VCaP (cell line): ENCODE measurements at regions not wholly inside any gene's neighbourhood (a gene's known extent, or its start where the extent isn't known, plus 50 kb on each side); places are given as distances from the start of the nearest gene placed in this dataset.

Source experiments
- H3K27ac ChIP-seq: fragments of 450-650 bp; 2 replicates; pipeline ENCODE4 v1.5.1; 2017
- TF ChIP-seq, protein P1 (sequence below): fragments of 450-650 bp; conservative IDR thresholded peaks from 2 replicates; pipeline ENCODE4 v1.5.1; 2017; ENCODE audit warnings: mild to moderate bottlenecking, moderate library complexity

DNA sequence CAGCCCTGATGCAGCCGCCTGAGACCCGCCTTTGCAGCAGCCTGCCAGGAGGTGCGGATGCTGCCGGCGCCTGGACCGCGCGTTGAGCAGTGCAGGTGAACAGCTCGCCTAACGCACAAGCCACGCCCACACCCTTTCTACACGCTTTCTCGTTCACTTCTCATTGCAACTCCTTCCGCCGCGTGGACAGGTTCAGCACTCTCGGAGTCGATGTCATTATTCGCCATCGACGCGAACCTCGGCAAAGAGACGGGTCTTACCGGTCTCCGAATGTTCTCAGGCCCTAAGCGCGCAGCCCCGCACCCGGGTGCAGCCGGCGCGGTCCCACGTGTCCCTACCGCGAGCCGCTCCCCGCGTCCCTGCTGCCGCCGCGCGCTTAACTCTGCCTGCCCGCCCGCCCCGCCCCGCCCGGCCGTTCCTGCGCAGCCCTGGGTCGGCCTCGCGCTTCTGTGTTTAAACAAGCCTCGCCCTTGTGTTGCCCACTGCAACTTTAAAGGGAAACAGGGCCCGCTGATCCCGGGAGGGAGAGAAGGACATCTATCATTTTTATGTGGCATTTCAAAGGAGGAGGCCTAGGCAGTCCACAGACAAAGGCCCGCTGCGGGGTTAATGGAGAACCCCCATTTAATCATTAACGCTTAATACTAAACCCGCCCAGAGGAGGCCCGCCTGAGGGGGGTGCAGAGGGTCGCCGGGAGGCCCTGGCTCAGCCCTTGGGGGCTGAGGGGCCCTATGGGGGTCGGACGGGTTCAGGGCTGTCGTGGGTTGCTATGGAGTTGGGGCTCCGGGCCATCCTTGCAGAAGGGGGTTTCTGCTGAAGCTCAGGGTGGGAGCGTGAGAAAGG is 128.5 kb downstream of the WDR11 start:
- no peak overlapping the region for H3K27ac ChIP-seq
- TF ChIP-seq, protein P1, sequence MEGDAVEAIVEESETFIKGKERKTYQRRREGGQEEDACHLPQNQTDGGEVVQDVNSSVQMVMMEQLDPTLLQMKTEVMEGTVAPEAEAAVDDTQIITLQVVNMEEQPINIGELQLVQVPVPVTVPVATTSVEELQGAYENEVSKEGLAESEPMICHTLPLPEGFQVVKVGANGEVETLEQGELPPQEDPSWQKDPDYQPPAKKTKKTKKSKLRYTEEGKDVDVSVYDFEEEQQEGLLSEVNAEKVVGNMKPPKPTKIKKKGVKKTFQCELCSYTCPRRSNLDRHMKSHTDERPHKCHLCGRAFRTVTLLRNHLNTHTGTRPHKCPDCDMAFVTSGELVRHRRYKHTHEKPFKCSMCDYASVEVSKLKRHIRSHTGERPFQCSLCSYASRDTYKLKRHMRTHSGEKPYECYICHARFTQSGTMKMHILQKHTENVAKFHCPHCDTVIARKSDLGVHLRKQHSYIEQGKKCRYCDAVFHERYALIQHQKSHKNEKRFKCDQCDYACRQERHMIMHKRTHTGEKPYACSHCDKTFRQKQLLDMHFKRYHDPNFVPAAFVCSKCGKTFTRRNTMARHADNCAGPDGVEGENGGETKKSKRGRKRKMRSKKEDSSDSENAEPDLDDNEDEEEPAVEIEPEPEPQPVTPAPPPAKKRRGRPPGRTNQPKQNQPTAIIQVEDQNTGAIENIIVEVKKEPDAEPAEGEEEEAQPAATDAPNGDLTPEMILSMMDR: no peak

DNA sequence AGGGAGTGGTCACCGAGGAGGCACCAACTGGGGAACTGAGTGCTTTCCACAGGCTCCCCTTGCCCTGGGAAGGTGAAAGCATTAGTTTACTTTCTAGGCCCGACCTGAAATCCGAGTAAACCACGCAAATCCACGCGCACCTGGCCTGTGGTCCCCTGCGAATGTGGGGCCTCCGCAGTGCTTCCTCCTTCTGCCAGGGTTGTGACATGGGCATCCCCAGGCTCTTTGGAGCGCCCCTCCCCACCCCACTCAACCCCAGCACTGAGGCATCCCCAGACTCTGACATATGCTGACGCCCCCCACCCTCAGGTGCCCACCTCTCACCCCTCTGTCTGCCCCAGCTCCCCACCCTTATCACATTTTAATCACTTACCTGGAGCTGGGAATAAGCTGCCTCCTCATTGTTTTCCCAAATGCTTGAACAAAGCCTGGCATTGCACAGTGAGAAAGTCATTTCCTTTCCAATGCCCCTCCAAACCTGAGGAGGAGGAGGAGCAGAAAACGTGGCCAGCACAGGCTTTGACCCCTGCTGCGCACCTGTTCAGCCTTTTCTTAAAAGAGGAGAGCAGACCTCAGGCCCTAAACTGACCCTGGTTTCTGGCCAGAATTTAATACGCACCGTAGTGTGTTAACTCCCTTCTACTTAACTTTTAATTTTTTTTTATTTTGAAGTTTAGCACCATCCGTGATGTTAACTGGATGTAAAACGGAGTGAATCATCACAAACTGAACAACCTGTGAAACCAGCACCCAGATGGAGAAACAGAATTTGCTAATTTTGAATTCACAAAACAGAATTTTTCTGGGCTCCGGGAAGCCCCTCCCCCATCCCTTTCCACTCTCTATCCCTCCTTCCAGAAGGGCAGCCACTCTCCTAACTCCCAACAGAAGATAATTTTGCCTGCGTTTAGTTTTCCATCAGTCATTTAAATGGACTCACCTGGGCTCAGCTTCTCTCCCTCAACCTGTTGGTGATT is 129.4 kb downstream of the WDR11 start:
- no peak overlapping the region for H3K27ac ChIP-seq
- TF ChIP-seq, protein P1: no peak

DNA sequence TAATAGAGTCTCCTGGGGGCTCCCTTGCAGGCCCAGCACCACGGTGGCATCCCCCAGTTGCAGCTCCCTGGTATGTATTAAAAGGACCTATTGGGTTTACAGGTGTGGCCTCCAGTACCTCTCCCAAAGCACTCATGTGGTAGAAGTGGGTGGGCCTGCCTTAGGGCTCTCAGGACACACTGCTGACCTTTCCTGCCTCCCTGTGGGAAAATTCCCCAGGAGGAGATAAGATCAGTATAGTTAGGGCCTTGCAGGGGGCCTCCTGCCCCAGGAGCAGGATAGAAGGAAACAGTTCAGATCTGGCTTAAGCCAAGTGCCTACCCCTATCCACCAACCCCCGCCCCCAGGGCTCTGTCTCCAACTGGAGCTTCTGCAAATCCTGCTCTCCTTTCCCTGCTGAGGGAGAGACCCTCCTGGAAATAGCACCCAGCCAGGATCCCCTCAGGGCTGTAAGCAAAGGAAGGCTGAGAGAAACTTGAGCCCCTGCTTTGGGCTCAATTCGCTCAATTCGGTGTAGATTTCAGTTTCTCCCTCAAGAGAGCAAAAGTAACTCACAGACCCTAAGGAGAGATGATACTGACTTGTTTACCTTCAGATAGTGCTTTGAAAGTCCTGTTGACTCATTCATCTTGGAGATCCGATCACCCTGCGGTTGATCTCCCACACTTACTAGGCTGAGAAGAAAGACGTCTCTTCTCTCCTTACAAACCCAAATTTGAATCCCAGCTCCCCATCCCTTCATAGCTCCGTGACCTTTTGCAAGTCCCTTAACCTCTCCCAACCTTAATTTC is 130.6 kb downstream of the WDR11 start:
- no peak overlapping the region for H3K27ac ChIP-seq
- TF ChIP-seq, protein P1: no peak

DNA sequence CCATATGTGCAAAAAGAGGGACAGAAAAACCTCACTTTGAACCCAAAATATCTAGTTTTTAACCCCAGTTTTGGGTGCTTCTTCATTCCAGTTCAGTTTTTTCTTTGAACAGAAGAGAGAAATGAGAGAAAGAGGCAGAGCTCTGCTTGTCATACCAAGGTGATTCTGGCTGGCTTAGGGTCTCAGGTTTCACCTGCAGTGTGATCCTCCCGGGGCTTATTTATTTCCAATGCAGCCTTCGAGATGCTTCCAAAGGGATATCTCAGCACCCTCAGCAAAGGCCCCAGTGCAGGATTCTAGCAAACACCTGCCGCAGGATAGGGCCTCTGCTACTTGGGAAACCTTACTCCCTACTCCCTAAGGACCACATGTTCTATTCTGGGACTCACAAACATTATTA is 131.3 kb downstream of the WDR11 start:
- TF ChIP-seq, protein P1: no peak
- H3K27ac ChIP-seq: no peak overlapping the region

DNA sequence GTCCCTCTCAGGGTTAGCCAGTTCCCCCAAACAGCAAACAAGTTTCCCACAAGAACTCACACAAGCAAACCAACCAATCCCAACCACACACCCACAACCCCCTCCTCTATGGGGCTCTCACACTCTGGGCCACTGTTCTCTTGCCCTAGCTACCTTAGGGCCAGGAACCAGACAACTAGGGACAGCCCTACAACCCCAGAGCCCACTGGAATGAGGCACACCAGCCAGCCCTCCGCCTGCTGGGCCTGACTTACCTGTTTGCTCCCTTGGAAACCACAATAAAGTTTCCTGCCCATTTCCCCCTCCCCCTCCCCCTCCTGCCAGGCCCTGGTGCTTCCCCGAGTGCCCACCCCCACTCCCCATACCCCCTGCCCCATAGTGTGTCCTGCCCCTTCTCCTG is 132.6 kb downstream of the WDR11 start:
- TF ChIP-seq, protein P1: no peak

DNA sequence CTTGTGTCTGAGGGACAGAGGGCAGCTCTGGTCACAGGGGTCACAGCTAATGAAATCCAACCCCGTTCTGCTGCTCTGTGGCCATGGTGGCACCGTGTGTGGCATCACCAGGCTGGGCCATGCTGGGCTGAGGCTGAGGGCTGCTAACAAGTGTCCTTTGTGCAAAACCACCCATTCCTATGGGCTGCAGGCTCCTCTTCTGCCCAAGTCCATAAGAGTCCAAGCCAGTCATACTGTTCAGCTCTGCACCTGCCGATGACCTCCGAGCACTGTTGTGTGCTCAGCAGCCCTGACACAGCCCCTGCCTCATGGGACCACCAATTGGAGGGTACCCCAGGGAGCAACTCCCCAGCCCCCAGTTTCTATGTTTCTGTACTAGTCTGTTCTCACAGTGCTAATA is 133.1 kb downstream of the WDR11 start:
- TF ChIP-seq, protein P1: no peak
- no peak overlapping the region for H3K27ac ChIP-seq

More for the DNA sequence above, 132.6 kb downstream of the WDR11 start:
- no peak overlapping the region for H3K27ac ChIP-seq

DNA sequence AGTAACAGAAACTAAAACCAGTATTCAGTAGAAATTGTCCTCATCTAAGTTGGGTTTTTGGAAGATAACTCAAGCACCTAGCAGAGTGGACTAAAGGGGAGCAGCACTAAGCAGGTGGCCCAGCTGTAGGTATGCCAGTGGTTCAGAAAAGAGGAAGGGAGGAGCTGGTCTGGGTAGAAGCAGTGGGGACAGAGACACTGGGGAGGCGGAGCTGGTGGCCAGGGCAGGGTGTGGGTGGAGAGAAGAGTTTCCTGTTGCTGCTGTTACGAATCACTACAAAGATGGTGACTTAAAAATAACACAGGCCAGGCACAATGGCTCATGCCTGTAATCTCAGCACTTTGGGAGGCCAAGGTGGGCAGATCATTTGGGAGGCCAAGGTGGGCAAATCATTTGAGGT is 136.2 kb downstream of the WDR11 start:
- TF ChIP-seq, protein P1: no peak
- H3K27ac ChIP-seq: no peak overlapping the region
